Liver (tissue), 8 donors: ENCODE measurements at regions not wholly inside any gene's neighbourhood (a gene's known extent, or its start where the extent isn't known, plus 50 kb on each side); places are given as distances from the start of the nearest gene placed in this dataset.

Experiments
- DNase-seq: peaks from one replicate; pipeline ENCODE4 v3.0.0-alpha.2; 2017; ENCODE audit warnings: low spot score
- H3K27ac ChIP-seq, 2 donors: one replicate each; pipeline ENCODE4 v1.7.0; 2013; ENCODE audit warnings: inconsistent platforms in 2 of 2, low read length in 2 of 2, control low read depth in 1 of 2, low read depth in 1 of 2, mild to moderate bottlenecking in 1 of 2
- H3K27me3 ChIP-seq, 4 donors: one replicate each; pipeline versions ENCODE4 v1.6.1 to v1.7.0; 2013; ENCODE audit warnings: low read length in 3 of 4, inconsistent platforms in 1 of 4, mild to moderate bottlenecking in 1 of 4, moderate library complexity in 1 of 4; ENCODE audit not compliant: control insufficient read depth in 4 of 4, insufficient read depth in 4 of 4
- H3K36me3 ChIP-seq, 4 donors: one replicate each; pipeline versions ENCODE4 v1.6.1 to v1.7.0; 2013; ENCODE audit warnings: low read length in 3 of 4, mild to moderate bottlenecking in 3 of 4, low read depth in 1 of 4, moderate library complexity in 1 of 4; ENCODE audit not compliant: control insufficient read depth in 4 of 4, insufficient read depth in 3 of 4
- H3K4me1 ChIP-seq, 4 donors: one replicate each; pipeline versions ENCODE4 v1.6.1 to v1.7.0; 2013; ENCODE audit warnings: low read length in 3 of 4, mild to moderate bottlenecking in 3 of 4, moderate library complexity in 1 of 4; ENCODE audit not compliant: control insufficient read depth in 4 of 4, insufficient read depth in 4 of 4
- H3K4me3 ChIP-seq, 3 donors: one replicate each; pipeline versions ENCODE4 v1.6.1 to v1.7.0; 2013; ENCODE audit warnings: low read length in 3 of 3, control low read depth in 1 of 3, low read depth in 1 of 3, mild to moderate bottlenecking in 1 of 3
- H3K9ac ChIP-seq, 2 donors: one replicate each; pipeline ENCODE4 v1.7.0; 2013; ENCODE audit warnings: low read length in 2 of 2, mild to moderate bottlenecking in 2 of 2, moderate library complexity in 2 of 2, control low read depth in 1 of 2, low read depth in 1 of 2
- H3K9me3 ChIP-seq, 4 donors: one replicate each; pipeline versions ENCODE4 v1.6.1 to v1.7.0; 2013; ENCODE audit warnings: low read length in 3 of 4; ENCODE audit not compliant: control insufficient read depth in 4 of 4
- EGR1 ChIP-seq, 2 donors: IDR thresholded peaks; 2 replicates each; pipeline ENCODE4 v1.6.1; 2016 to 2018; ENCODE audit warnings: antibody characterized with exemption in 2 of 2, low read depth in 2 of 2
- FOXA1 ChIP-seq: IDR thresholded peaks from 2 replicates; pipeline ENCODE4 v1.6.1; 2016; ENCODE audit warnings: antibody characterized with exemption
- FOXA2 ChIP-seq: IDR thresholded peaks from 2 replicates; pipeline ENCODE4 v1.6.1; 2016; ENCODE audit warnings: antibody characterized with exemption
- HNF4G ChIP-seq: IDR thresholded peaks from 2 replicates; pipeline ENCODE4 v1.6.1; 2016; ENCODE audit warnings: antibody characterized with exemption
- JUND ChIP-seq, 2 donors: IDR thresholded peaks; 2 replicates each; pipeline ENCODE4 v1.6.1; 2016; ENCODE audit warnings: antibody characterized with exemption in 2 of 2
- NR2F2 ChIP-seq: IDR thresholded peaks from 2 replicates; pipeline ENCODE4 v1.6.1; 2016; ENCODE audit warnings: antibody characterized with exemption
- RAD21 ChIP-seq, 2 donors: IDR thresholded peaks; 2 replicates each; pipeline ENCODE4 v1.6.1; 2016; ENCODE audit warnings: antibody characterized with exemption in 2 of 2, mild to moderate bottlenecking in 2 of 2
- REST ChIP-seq: IDR thresholded peaks from 2 replicates; pipeline ENCODE4 v1.6.1; 2016; ENCODE audit warnings: antibody characterized with exemption, mild to moderate bottlenecking
- RXRA ChIP-seq, 2 donors: IDR thresholded peaks; 2 replicates each; pipeline ENCODE4 v1.6.1; 2017 to 2018; ENCODE audit warnings: antibody characterized with exemption in 2 of 2, mild to moderate bottlenecking in 1 of 2
- SP1 ChIP-seq: IDR thresholded peaks from 2 replicates; pipeline ENCODE4 v1.6.1; 2018; ENCODE audit warnings: antibody characterized with exemption, mild to moderate bottlenecking
- TAF1 ChIP-seq: conservative IDR thresholded peaks from 2 replicates; pipeline ENCODE4 v1.6.1; 2016; ENCODE audit warnings: antibody characterized with exemption, mild to moderate bottlenecking
- ZBTB33 ChIP-seq: IDR thresholded peaks from 2 replicates; pipeline ENCODE4 v1.6.1; 2016; ENCODE audit warnings: antibody characterized with exemption
- WGBS: extraction: QIAGEN DNeasy Blood & Tissue Kit; methylation state at CpG from one replicate; pipeline ENCODE4 v1.1.7; 2013; 5-methylcytosine and 5-hydroxymethylcytosine counted together
- TF ChIP-seq, protein P1 (sequence below): fragments of 150-350 bp; IDR thresholded peaks from 2 replicates; pipeline ENCODE4 v1.5.1; 2017; ENCODE audit warnings: improper control_type of control experiment, low read depth, low read length; ENCODE audit not compliant: missing input control
- TF ChIP-seq, protein P2 (sequence below): IDR thresholded peaks from 2 replicates; pipeline ENCODE4 v1.6.1; 2016; ENCODE audit warnings: antibody characterized with exemption
- donor health status: healthy.
- donor health status: healthy.
- donor health status: healthy.
- donor health status: healthy.
- donor health status: healthy.

DNA sequence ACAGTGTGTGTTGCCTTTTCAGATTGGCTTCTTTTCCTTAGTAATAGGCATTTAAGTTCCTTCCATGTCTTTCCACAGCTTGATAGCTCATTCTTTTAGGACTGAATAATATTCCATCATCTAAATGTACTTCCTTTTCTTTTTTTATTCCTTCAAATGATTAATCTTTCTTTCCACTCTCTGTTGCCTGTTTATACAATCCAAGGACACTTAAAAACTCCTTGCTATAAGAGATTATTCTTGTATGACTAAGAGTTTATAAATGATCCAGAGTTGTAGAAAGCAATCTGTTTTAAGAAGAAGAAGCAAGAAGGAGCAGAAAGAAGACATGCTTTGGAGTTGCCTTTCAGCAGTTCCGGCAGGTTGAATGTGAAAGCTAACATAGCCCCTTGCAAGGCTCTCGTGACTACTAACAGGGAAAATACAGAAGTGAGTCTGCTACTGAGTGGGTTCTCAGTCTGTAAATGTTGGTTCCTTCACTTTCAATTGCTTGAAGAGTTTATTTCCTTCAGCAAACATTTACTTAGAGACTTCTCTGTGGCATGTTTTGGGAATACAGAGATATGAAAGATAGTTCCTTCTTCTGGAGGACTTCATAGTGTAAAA lies 123.0 kb downstream of the PMAIP1 start:
- H3K27me3 ChIP-seq = no peaks in the 10 kb centered on the region
- DNase-seq = no peak
- H3K27ac ChIP-seq = no peak overlapping the region
- TF ChIP-seq HNF4G (no peak), REST (no peak), ZBTB33 (no peak), RAD21 (IDR thresholded peaks at IDR 0.05) (no peak), RXRA (IDR thresholded peaks at IDR 0.05) (no peak), NR2F2 (no peak), EGR1 (IDR thresholded peaks at IDR 0.05; ENCODE audit: low read depth in 2 of 2) (no peak), SP1 (no peak), FOXA1 (no peak), FOXA2 (no peak), JUND (IDR thresholded peaks at IDR 0.05) (no peak), TAF1 (no peak)
- TF ChIP-seq, protein P1, sequence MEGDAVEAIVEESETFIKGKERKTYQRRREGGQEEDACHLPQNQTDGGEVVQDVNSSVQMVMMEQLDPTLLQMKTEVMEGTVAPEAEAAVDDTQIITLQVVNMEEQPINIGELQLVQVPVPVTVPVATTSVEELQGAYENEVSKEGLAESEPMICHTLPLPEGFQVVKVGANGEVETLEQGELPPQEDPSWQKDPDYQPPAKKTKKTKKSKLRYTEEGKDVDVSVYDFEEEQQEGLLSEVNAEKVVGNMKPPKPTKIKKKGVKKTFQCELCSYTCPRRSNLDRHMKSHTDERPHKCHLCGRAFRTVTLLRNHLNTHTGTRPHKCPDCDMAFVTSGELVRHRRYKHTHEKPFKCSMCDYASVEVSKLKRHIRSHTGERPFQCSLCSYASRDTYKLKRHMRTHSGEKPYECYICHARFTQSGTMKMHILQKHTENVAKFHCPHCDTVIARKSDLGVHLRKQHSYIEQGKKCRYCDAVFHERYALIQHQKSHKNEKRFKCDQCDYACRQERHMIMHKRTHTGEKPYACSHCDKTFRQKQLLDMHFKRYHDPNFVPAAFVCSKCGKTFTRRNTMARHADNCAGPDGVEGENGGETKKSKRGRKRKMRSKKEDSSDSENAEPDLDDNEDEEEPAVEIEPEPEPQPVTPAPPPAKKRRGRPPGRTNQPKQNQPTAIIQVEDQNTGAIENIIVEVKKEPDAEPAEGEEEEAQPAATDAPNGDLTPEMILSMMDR = no peak
- TF ChIP-seq, protein P2, sequence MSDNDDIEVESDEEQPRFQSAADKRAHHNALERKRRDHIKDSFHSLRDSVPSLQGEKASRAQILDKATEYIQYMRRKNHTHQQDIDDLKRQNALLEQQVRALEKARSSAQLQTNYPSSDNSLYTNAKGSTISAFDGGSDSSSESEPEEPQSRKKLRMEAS = no peak
- no peak overlapping the region for H3K9ac ChIP-seq
- no peaks in the 10 kb centered on the region for H3K36me3 ChIP-seq
- WGBS = 58% methylated on average over 2 of the region's 2 CpGs
- H3K4me3 ChIP-seq = no peak overlapping the region
- H3K9me3 ChIP-seq = no peaks in the 10 kb centered on the region
- no peaks in the 10 kb centered on the region for H3K4me1 ChIP-seq

GRCh38 chr18:60021556-60021955 lies 121.8 kb downstream of the PMAIP1 start:
- DNase-seq = no peak
- H3K9me3 ChIP-seq = no peaks in the 10 kb centered on the region
- TF ChIP-seq NR2F2 (no peak), EGR1 (IDR thresholded peaks at IDR 0.05; ENCODE audit: low read depth in 2 of 2) (no peak), TAF1 (no peak)
- TF ChIP-seq, protein P1 = no peak

More at GRCh38 chr18:60021556-60021955, 121.8 kb downstream of the PMAIP1 start:
- Histone ChIP-seq H3K36me3 (no peaks in the 10 kb centered on the region), H3K4me1 (no peaks in the 10 kb centered on the region), H3K9ac (no peak overlapping the region), H3K27me3 (no peaks in the 10 kb centered on the region), H3K4me3 (no peak overlapping the region), H3K27ac (no peak overlapping the region)
